NCI-H82 (cell line): ENCODE measurements at regions not wholly inside any gene's neighbourhood (a gene's known extent, or its start where the extent isn't known, plus 50 kb on each side); places are given as distances from the start of the nearest gene placed in this dataset.
A peak's percentile ranks its signal among the peaks of the same experiment; 100 is the strongest.

Experiments used
- DNase-seq: peaks from one replicate; lab custom pipeline; 2025; lab: John Stamatoyannopoulos, UW

DNA sequence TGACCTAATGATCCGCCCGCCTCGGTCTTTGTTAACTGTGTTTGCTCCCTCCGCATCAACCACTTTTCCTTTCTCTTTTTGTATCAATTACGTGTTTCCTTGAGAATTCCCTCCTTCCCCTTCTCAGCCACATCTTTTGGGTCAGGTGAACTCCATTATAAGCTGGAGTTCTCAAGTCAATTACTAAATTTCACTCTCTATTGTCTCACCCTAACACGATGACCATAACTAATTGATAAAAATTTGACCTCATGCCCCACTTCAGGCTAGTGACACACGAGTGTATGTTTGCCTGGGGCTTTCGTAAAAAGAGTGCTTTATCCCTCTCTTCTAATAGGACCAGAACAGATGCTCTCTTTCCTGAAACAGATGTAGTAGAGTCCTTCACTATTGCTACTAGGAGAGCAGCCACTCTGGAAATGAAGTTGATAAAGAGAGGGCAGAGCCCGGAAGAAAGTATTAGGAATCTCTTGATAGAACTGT is 403.6 kb upstream of the ANXA10 start:
- peak; percentile 47 for DNase-seq

DNA sequence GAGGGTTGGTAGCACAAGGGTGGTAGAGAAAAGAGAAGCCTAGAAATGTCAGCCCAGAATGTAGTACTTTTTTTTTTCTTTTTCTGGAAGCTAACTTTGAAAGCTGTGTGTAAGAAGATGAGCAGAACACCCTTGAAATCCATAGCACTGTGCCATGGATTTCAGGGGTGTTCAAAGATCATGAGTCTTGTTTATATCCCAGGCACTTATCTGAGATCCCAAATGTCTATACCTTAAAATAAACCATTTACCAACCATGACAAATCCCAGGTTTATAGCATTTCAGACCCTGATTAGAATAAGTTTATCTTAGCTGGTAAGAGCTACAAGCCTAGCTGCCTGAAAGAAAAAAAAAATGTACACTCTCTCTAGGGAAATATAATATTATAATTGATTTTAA is 389.9 kb upstream of the ANXA10 start:
- no peak for DNase-seq

DNA sequence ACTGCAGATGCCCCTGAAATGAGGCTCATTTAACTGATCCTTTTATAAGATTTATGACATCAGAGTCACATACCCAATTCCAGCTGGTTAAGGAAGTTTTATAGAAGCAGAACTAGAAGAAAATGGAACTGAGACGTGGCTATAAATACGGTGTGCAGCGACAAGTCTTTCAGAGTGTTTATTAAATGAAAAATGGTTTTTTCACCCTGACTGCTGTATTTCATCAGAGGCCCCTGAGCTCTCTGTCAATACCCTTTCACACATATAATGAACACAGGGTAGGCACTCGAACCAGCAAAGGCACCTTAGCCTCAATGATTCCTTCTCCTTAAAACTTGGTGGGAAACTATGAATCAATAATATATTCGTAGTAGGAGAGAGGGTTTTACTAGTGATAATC is 380.8 kb upstream of the ANXA10 start:
- DNase-seq: no peak

DNA sequence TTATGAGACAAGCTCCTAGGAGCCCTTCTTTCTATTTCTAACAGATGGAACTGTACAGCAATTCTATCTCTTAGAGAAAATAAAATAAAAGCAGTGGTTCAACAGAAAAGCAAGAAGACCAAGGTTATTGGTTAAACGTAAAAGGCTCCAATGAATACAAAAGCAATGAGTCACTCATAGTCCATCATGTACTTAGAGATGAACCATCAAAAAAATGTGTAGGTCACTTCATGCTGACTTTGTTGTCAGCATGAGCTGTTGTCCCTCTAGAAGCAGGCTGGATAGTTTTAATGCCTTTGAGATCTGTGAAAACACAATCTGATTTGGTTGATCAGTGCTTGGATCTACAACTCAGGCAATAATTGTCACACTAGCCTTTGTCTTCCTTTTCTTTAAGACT is 378.6 kb upstream of the ANXA10 start:
- DNase-seq: no peak

DNA sequence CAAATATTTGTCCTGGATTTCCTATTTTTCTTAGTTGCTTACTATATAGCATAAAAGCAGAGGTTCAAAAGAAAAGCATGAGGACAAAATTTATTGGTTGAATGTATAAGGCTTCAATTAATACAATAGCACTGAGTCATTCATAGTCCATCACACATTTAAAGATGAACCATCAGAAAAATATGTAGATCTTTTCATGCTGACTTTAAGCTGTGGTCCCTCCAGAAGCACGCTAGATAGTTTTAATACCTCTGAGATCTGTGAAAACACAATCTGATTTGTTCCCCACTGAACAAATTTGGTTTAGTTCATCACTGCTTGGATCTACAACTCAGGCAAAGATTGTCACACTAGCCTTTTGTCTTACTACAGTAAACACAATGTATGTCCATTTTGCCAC is 377.2 kb upstream of the ANXA10 start:
- no peak for DNase-seq

DNA sequence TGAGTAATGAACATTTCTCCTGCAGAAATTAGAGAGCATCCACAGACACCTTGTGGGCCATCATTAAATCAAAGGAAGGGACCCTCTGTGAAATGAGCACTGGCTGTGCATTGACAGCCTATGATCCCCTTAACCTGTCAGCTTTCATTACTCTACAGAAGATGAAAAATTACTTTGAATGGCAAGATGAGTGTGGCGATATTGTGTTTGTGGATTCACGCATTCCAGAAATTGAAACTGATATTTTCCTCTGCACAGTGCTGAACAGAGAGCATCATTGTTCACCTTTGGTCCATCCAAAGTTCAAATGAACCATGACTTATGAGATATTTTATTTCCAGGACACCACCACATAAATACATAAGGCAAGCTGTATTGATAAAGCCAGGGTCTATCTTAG is 374.8 kb upstream of the ANXA10 start:
- no peak for DNase-seq

DNA sequence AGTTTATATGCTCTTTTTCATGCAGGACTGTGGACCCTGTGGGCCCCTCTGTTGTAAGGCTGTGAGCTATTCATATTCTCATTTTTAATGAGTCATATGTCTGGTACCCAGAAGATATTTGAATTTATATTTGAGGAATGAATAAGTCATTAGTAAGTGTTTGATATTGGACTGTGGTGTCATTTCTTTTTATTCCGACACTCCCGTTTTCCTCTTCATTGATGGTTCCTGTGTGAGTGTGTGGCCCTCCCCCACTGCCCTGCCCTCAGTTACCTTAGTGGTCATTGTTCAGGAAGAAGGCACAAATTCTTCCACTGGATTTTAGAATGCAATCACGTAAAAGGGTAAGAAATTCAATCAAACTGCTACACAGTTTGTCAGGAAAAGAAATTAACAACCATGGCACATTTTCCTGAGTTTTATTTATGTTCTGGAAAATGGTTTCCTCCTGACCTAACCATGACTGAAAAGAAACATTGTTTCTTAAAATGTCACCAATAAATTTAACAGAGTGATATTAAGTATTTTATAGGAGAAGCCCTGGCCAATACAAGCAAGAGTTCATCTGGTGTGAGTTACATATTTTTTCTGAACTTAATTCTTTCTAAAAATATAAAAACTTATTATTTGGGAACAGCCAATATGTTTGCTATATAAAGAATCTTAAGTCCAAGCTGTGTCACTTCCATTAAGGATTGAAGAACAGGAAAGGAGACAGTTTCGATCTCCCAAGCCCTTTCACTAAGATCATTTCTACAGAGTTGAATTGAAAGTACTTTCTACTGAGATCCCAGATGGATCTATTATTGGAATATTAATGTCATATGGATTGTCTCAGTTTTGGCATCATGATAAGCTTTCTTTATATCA is 370.5 kb upstream of the ANXA10 start:
- DNase-seq: no peak

DNA sequence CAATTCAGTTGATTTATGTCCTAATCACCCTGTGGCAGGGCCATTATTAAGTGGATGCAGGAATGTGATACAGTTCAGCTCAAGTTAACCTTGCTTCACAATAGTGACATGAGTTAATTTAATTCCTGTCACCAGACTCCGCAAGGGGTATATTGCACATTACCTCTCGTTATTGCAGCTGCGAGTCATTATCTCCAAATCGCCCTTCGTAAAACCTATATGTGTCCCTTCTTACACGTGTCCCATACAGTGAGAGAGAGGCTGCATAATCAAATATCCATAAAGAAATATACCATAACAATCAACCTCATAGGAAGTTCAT is 369.9 kb upstream of the ANXA10 start:
- DNase-seq: no peak

DNA sequence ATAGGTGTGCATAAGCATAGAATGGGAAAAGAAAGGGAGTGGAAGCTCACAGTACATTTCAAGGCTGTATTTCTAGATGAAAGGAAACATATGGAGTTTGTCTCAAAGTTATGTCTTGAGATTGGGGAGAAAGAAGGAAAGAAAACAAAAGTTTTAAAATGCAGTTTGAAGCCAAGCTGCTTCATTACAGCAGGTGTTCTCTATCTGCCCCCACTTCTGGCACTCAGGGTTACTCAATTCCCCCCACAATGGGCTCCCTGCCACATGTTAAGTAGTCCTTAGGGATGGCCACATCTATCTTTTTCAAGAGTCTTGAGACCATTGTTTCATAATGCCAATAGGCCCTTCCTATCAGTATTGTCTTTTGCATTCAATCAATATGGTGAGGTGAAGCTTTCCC is 367.4 kb upstream of the ANXA10 start:
- DNase-seq: no peak

DNA sequence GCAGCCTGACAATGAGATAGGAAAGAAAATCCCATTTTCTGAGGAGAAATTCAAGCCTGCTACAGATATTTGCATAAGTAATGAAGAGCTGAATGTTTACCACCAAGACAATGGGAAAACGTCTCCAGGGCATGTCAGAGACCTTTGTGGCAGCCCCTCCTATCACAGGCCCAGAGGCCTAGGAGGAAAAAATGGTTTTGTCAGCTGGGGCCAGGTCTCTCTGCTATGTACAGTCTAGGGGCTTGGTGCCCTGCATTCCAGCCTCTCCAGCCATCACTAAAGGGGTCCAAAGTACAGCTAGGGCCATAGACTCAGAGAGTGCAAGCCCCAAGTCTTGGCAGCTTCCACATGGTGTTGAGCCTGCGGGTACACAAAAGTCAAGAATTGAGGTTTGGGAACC is 361.6 kb upstream of the ANXA10 start:
- no peak for DNase-seq

DNA sequence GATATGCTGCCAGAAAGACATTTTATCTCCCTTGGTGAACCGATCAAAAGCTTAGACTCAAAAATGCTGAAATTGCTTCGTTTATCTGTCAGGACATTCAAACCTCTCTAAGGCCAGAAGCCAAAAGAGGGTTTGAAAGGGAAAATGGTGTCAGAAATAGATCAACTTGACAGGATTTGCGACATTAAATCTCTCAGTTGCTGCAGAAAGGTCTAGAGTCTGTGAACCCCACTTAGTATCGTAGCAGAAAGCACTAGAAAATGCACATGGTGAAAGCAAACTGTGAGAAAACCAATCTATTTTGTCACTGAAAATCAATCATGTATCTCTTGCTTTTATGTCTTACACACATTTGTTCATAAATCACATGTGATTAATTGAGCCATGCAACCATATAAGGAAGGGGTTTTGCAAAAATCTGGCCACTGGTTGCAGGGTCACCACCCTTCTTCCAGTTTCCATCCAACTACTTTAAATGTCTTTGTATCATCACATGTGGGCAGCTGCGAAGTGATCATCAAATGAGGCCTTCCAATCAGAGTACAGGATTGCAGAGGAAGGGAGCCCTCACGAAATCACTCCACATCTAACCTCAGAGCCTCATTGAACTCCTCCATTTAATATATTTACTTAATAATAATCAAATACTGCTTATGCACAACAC is 347.2 kb upstream of the ANXA10 start:
- no peak for DNase-seq

DNA sequence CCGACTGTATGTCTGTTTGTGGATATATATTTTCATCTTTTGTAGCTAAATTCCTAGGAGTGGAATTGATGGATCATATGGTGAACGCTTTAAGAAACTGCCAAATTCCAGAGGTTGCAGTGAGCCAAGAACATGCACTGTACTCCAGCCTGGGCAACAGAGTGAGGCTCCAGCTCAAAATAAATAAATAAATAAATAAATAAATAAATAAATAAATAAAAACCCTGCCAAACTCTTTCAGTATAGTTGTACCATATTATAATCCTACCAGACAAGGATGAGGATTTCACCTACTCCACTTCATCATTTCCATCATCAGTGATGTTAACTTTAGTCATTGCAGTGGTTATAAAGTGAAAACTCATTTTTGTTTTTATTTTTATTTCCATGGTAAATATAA is 325.1 kb upstream of the ANXA10 start:
- DNase-seq: no peak

DNA sequence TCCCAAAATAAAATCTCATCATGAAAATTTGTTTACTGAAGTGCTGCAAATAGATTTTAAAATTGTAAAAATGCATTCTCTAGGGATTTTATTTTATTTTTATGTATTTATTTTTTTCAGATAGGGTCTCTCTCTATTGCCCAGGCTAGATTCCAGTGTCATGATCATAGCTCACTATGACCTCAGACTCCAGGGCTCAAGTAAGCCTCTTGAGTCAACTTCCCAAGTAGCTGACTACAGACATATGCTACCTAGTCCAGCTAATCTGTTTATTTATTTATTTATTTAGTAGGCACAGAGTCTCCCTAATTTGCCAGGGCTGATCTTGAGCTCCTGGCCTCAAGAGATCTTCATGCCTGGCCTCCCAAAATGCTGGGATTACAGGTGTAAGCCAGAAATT is 317.7 kb upstream of the ANXA10 start:
- DNase-seq: peak; percentile 54

DNA sequence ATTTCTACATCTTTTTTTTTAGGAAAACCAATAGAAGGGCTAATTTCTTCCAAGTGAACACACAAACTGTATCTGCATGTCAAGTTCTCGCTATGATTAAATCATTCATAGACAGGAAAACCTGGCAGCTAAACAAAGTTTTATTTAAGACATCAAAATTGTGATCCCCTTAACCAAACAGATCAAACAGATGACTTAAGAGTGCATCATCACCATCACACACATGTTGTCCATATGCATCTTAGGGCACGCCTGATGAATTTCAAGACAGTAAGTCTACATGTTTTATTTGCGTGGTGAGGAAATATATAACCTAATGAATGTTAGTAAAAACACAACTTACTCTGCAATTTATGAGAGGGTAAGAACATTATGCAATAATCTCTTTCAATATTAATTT is 317.0 kb upstream of the ANXA10 start:
- no peak for DNase-seq

DNA sequence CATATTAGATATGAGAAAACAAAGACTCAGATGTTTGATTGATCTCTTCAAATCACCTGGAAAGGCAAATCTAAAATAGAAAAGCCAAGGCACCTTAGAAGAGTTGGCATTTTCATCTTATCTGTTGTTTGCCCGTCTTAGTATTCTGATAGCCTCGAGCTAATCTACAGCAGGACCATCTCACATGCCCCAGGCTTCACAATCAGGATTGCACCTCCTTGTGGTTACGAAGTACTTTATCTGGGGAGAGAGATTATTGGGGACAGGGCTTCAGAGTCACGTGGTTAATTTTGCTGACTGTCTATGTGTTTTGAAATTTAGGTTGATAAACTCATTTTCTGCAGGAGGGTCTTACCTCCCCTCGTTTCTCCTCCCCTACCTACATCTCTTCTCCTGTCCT is 313.1 kb upstream of the ANXA10 start:
- DNase-seq: no peak

DNA sequence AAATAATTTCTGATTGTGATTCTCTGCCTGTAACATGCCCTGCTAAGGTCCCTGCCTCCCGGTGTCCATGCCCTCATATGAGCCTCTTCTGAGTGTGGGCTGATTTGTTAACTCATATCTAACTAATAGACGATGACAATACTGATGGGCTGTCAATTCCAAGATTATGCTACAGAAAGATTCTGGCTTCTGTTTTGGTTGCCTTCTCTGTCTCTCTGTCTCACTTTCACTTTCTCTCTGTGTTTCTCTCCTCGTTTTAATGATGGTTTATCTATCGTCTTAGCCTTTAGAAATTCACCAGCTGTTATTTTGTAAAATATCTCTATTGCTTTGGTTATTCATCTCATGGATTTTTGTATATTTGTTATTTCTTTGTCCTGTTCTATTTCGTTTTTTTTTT is 312.5 kb upstream of the ANXA10 start:
- DNase-seq: no peak

DNA sequence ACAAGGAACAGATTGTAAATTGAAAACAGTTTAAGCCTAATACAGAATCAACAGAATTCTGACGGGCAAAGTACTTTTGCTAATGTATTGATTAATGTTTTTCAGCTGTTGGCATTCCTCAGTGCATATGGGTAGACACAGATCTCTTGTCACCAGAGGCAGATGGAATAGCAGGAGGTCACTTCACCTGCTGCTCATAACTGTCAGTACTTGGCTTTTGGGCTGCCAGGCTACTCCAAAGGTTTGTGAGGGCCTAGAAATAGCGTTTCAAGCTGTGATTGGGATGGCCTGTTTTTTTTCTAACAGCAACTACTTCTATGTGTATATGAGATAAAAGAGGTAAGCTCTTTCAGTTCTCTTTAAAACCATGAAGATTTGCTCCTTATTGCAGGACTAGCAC is 307.5 kb upstream of the ANXA10 start:
- DNase-seq: no peak

DNA sequence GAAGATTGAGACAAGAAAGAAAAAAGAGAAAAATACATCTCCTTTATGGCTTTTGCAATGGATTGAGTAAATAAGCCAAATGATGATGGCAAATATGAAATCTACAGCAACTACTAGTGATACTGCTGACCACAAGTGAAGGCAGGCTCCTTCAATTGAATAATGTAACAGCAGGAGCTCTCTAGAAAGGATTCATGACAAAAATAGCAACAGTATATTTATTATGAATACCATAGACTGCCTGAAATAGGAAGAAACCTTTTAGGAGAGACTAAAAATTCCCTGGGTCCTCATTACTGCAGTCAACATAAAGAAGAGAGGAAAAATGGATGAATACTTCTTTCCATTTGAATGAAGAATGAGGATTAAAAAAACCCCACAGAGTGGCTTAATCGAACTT is 306.8 kb upstream of the ANXA10 start:
- no peak for DNase-seq

DNA sequence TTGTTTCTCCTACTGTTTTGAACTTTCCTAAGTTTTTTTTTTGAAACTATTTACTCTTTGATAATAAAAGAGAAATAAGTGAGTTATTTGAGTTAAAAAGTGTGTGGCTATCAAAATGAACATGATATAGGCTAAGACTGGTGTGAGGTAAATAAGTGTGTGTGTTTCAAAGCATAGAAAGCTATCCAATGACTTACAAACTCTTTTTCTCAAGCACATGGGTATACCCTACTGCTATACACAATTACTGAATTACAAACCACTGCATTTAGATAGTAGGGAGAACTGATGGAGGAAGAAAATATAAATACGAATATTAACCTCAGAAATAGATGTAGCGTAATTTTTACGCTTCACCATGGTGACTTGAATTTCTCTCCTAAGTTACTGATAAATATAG is 305.8 kb upstream of the ANXA10 start:
- DNase-seq: no peak

DNA sequence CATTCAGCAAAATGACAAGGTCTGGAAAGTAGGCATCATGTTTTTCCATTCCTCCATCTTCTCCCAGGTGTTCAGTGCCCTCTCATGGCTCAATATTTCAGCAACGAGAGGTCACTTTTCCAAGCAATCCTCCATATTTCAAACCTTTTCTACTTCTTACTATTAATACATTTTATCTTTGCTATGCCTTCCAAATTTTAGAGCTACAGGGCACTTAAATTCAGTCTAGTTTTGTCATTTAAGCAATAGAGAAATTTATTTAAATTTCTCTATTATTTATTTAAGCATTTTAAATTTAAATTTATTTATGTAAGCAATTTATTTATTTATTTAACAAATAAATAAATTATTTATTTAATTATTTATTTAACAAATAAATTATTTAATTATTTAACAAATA is 305.1 kb upstream of the ANXA10 start:
- no peak for DNase-seq

DNA sequence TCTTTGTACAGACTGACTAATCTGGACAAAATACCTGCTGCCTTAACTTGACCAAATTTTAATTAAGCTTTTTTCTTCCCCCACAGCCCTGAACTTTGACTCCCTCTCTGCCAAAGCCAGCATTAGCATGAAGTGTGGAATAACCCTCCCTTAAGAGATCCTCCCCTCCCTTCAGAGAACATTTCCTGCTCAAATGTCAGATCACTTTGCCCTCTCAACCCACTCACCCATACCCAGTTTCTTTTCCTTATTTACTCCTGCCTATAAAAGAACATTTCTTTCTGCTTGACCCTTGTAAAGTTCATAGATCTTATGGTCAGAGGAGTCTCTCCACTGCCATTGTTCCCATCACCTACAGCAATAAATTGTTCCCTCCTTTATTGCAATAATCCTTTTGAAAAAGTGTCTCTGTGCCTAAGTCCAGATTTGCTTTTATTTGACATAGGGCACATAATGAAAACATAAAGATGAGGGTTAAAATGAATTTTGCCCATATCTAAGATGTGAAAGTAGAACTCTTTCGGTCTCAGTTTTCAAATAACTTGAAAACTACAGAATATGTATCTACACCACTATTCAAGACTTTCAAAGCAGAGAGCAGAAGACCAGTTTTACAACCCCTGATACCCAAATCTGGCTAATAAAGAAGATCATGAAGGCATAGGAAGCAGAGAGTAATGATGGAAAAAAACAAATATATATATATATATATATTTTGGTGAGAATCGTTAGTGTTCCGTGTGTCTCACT is 289.7 kb upstream of the ANXA10 start:
- no peak for DNase-seq

DNA sequence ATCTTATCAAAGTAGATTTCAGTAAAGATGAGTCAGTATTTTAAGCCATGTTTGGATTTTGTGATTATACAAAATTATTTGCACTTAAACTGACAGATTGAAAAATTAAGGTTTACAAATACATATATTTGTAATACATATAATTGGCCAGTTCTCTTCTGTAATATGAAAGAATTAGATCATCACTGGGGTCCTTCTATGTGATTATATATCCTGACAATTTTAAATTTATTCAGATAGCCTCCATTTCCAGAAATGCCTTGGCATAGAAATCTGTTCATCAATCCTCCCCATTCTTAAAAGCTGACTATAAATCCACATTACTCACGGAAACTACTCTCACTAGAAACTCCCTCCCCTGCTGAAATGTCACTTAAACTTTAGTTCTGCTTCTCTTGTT is 280.4 kb upstream of the ANXA10 start:
- DNase-seq: no peak

DNA sequence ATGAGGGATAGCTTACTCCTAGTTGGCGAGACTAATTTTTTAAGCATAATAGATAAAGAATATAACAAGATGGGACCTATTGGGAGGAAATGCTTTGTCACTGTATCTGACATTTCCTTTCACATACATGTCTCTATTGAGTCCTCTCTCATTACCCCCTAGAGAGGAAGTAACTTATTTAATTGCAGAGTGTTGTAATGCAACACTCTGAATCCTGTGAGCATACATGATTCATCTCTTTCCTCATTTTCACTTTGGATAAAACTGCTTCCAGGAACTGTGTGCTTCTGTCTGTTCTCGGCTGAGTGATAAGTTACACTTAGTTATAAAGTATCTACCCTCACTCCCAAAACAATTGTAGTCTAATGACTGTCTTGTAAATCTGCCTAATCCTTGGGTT is 266.1 kb upstream of the ANXA10 start:
- DNase-seq: no peak
